ENCODE measurements at regions not wholly inside any gene's neighbourhood (a gene's known extent, or its start where the extent isn't known, plus 50 kb on each side); places are given as distances from the start of the nearest gene placed in this dataset.
"Not testable (repeated sequence)": the region's sequence is repeated elsewhere in the genome, so short reads cannot be mapped to it uniquely, and the experiment has no call there.

DNA sequence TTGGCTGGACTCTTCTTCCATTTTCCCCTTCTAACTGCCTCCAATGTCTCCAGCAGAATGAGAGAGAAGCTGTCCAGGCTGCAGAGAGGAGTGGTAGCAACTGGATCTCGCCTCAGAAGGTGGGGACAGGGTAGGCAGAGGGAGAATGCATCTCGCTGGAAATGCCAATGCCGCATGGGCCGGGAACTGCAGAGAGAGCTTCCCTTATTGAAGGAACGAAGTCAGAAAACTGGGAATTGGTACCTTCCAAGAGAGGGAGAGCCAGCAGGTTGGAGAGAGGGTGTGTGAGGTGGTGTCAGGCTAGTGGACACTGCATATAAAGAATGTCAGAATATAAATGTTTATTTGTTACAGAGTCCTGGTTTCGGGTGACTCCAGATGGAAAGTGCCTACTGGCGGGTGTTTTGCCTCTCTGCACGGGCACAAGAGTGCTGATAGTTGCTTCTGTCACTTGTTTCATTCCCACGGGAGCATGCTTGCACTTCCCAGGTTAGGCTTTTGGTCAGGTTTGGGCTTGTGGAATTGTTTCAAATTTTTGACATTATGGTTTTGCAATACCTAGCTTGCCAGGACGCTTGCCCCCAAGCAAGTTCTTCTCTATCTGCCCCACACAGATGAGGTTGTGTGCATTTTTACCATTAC lies 156.8 kb upstream of the STS start:
- DNase-seq = no peak

DNA sequence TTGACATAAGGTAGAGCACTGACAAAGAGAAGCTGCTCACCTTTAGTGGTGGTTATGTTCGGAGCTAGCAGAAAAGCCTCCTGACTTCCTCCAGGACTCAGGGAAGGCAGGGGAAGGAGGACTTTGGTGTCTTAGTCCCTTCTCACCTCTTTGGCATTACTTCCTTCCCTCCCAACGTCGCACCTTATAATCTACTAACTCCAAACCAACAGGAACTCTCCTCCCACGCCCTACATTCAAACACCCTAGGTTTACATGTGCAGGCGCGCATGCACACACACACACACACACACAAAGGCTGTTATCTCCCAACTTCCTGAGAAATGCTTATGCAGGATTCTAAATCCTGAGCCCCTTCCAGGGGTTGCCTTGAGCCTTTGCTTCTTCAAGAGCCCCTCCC lies 157.7 kb upstream of the STS start:
- DNase-seq = no peak

DNA sequence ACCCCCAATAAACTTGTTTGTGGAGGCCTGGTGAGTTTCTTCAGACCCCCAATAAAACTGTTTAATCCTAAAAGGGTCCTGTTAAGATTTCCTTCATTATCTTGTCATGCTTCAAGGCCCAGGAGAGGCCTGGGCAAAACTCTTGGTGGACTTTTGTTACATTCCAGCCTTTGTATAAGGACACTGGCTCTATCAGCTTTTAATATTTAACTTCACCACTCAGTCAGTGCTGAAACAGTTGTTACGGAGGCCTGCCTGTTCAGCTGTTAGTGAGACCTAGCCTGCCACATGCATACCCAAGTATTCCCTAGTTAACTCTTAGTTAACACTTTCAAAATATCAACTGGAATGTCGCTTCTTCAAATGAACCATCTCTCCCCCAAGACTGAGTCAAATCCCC lies 158.8 kb upstream of the STS start:
- DNase-seq = not testable (repeated sequence)

DNA sequence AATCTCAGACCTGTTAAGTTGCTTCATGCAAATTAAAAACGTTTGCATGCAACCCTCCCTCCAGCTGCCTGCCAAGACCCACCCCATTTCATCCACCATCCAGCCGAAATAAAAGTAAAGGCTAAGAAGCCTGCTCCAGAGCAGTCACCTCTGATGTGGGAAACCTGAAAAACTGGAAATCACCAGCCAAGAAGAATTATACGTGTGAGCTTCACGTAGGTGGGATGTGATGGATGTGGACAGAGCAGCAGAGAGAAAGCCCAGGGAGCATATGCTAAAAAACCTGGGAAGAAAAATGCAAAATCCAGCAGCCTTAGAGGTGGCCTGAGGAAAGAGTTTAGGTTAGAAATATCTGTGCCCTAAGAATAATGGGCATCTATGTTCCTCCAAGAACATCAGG lies 160.6 kb upstream of the STS start:
- DNase-seq = no peak

DNA sequence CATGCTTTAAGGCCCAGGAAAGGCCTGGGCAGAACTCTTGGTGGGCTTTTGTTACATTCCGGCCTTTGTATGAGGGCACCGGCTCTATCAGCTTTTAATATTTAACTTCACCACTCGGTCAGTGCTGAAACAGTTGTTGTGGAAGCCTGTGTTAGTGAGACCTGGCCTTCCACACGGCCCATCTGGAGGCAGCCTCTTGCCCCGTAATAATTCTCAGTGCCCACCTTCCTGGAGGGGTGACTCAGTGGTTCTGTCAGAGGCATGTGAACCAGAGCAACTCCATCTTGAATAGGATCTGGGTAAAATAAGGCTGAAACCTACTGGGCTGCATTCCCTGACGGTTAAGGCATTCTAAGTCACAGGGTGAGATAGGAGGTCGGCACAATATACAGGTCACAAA lies 162.0 kb upstream of the STS start:
- DNase-seq = no peak

DNA sequence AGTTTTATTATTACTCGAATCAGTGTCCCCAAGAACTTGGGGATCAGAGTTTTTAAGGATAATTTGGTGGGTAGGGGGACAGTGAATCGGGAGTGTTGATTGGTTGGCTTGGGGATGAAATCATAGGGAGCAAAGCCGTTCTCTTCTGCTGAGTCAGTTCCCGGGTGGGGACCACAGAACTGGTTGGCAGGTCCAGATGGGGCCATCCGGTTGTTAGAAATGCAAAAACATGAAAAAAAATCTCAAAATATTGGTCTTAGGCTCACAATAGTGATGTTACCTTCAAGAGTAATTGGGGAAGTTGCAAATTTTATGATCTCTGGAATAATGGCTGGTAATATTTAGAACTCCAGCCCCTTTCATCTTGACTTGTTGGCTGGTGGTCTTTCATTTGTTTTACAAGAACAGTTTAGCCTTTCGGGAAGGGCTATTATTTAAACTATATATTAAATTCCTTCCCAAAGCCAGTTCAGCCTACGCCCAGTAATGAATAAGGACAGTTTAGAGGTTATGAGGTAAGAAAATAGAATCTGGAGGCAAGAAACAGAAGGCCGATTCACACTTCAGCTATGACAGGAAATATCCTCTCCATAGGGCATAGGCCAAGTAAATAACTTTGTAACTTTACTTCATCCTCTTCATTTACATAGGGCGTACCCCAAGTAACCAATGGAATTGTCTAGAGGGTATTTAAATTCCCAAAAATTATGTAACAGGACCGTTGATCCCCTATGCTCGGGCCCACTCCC lies 164.1 kb upstream of the STS start:
- no peak for DNase-seq

DNA sequence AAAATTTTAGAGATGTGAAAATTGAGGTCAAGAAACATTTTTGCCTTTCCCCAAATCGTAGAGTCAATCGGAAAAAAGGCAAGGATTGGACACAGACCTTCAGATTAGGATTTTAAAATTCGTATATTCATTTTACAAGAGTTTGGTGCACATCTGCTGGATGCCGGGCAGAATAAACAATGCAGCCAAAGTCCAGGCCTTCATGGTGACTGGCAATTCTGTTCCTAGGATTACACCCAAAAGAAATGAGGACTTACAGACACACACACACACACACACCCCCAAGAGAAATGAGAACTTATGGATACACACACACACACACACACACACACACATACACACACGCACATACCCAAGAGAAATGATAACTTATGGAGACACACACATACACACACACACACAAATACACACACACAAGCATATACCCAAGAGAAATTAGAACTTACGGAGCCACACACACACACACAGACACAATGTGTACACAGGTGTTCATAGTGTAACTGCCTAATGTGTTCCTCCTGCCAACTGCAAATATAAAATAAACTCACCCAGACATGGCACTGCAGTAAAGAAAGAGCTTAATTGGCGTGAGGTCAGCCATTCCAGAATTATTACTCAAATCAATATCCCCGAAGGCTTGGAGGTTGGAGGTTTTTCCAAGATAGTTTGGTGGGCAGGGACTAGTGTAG lies 165.7 kb upstream of the STS start:
- DNase-seq = no peak

DNA sequence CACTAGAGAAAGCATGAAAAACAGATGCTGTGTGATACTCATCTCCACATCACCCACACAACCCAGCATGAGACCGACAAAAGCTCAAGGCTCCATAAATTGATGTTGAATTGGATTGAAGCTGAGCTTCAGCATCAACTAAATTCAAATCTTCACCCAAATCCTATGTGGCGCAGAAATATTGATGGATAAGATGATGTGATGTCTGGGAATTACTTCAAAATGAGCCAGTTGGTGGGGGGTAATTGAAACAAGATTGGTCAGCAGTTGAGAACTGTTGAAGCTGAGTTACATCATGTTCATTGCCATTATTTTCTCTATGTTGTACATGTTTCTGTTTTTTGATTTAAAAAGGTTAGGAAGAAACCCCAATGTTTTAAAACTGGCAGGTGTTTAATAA lies 166.5 kb upstream of the STS start:
- no peak for DNase-seq

DNA sequence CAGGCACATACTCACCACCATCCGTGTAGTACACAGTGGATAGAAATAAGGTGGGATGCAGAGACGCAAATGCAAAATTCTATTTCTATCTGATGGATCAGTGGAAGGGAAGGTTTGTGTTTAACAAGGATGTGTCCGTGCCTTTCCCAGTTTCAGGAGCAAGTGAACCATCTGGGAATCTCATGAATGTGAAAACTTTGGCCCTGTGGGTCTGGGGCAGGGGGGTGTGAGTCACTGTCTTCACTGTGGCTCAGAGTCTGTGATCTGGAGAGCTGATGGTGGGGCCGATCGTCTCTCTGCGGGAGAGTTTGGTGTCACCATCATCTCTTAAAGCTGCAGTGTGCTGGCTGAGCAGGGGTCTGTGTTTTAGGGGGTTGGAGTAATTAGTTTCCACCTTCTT lies 179.3 kb upstream of the STS start:
- DNase-seq = no peak

DNA sequence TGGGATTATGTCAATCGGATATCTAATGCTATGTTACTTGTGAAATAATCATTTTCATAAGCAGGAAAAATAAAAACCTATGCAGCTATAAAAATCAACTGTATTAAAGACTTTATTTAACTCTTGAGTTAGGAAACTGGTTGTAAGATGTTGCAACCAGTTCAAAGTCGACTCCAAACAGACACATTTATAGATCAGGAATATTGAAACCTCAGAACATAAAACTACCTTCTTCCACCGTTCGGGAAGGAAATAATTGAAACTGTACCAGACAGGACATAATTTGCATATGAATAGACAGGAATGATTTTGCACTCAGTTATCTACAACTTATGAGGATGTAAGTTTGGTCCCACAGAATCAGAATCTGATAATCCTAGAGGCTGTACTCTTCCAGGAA lies 181.8 kb upstream of the STS start:
- DNase-seq = no peak

DNA sequence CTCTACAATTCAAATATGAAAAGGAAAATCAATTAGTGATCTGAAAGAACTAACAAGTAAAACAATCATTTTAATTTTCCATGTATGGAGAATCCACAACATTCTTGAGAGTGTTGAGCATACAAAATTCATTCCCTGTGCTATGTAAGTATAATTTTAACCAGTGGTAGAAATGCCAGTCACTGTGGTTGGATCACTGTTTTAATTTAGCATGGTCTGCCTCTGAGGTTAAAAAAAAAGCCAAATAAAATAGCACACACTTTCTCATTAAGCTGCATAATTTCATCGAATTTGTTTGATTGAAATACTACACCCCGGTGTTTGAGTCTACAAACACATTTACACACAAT lies 185.5 kb upstream of the STS start:
- no peak for DNase-seq

DNA sequence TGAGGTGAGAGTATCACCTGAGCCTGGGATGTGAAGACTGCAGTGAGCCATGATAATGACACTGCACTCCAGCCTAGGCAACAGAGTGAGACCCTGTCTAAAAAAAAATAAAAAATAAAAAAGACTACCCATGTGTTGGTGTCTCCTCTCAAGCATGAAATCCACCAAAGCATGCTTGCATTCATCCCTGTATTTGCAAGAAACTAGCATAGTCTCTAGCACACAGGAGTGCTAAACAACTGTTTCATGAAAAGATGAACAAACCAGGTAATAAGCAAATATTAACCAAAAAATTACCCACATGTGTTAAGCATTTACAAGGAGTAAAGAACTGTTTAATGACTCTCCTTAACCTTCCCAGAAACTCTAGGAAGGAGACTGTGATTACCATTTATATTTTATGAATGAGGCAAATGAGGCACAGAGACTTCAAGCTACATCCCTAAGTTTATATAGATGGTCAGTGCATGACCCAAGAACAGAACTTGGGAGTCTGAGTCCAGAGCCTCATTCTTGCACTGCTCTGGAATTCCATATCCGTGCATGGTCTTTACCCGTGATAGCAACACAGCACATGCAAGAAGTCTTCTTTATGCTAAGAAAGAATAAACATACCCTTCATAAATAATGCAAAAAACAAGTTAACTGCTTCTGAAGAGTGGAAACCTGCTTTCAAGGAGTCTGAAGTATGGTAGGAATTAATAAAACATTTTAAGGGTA lies 186.1 kb upstream of the STS start:
- no peak for DNase-seq

DNA sequence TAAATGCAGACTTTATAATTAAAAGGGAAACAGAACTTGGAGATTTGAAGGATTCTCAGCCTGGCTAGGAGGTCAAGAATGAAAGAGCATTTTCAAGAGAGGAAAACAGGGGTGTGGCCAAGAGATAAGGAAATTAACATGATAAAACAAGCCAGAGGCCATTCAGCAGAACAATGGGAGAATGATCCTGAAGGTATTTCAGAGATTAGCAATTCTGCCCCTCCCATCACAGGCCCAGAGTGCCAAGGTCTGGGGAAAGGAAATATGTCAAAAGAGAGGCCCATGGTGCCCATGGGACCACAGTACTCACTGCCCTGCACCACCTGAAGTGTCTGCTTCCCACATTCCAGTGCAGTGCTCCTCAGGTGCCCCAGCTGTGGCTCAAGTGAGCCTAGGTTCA lies 188.5 kb upstream of the STS start:
- DNase-seq = no peak

DNA sequence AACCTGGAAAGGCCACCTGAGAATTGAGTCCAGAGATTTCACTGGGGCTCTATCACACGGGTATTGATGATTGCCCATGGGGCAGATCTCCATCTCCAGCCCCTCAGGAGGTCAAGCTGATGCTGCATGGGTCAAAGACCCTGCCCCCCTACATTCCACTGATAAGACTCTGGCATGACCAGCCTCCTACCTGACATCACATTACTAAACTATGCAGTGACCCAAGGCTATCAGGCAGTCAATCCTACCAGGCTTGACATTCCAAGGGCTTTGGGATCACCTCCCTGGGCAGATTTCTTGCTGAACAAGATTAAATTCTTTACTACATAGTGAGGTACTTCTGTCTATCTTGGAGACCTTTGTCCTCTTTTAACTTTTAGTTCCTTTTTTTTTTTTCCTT lies 192.7 kb upstream of the STS start:
- no peak for DNase-seq

DNA sequence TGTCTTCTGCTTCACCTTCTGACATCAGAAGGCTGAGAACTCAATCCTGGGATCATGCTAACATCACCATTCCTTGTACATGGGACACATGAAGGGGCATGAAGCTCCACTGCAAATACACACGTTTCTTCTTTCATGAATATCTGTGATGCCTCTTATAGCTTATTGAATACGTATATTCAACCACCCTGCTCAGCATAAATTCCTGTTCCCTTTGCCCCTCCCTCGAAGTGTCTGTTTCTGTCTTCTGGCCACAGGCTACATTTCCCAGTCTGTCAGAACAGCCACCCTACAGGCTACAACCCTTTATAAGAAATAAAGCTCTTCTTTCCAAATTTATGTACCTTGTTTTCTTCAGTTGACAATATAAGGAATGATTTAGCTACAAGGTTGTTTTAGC lies 201.3 kb upstream of the STS start:
- no peak for DNase-seq

DNA sequence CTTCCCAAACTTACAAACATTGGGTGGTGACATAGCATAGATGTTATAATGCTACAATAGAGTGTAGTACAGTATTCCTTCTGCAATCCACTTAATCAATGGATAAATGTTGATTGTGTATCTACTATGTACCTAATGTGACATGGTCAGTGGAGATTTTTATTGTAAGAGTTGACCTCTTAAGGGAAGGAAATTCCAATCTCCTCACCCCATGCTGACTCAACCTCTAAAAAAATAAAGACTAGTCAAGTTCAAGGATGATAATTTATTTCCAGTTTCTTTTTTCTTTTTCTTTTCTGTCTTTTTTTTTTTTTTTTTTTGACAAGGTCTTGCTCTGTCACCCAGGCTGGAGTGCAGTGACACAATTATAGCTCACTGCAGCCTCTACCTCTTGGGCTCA lies 206.5 kb upstream of the STS start:
- no peak for DNase-seq

DNA sequence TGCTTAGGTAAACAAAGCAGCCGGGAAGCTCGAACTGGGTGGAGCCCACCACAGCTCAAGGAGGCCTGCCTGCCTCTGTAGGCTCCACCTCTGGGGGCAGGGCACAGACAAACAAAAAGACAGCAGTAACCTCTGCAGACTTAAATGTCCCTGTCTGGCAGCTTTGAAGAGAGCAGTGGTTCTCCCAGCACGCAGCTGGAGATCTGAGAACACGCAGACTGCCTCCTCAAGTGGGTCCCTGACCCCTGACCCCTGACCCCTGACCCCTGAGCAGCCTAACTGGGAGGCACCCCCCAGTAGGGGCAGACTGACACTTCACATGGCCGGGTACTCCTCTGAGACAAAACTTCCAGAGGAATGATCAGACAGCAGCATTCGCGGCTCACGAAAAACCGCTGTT lies 214.6 kb upstream of the STS start:
- DNase-seq = not testable (repeated sequence)

DNA sequence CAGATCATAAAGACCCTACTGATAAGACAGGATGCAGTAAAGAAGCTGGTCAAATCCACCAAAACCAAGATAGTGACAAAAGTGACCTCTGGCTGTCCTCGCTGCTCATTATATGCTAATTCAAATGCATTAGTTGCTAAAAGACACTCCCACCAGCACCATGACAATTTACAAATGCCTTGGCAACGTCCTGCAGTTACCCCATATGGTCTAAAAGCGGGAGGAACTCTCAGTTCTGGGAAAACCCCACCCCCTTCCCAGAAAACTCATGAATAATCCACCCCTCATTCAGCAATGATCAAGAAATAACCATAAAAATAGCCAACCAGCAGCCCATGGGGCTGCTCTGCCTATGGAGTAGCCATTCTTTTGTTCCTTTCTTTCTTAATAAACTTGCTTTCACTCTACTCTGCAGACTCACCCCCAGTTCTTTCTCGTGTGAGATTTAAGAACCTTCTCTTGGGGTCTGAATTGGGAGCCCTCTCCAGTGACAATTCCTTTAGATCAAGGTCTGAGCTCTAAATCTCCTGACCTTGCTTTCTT lies 217.1 kb upstream of the STS start:
- no peak for DNase-seq

DNA sequence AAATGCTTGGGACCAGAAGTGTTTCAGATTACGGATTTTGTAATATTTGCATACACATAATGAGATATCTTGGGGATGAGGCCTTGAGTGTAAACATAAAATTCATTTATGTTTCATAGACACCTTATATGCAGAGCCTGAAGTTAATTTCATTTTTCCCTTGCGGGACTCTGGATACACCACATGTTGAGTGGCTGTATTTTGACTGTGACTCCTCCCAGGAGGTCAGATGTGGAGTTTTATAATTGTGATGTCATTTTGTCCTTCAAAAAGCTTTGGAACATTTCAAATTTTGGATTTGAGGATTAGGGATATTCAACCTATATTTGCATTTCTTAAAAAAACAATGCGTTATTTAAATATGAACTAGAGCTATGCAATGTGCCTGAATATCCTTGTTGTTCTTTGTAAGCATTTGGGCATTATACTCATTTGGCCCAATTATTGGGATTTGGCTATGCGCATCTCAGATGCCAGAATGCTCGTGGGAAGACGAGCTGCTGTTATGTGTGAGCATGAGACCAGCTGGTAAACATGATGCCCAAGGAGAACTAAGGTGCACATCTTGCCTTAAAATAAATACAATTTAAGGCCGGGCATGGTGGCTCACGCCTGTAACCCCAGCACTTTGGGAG lies 223.0 kb upstream of the STS start:
- no peak for DNase-seq

DNA sequence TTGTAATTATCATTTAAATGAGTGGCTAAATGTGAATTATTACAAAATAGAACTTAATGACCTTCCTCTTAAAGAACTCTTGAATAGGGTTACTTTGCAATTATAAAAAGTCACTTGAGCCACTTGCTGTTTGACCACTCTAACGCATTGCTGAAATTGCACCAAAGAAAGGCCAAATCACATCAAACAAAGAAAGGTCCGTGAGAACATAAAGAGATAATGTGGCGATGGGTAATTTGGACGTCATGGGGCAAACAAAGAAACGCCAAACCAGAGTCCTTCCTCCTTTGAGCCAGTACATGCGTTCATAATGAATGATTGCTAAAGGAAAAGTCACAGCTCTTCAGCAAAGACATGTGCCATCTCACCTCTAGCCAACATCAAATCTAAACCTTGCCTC lies 229.8 kb upstream of the STS start:
- no peak for DNase-seq

DNA sequence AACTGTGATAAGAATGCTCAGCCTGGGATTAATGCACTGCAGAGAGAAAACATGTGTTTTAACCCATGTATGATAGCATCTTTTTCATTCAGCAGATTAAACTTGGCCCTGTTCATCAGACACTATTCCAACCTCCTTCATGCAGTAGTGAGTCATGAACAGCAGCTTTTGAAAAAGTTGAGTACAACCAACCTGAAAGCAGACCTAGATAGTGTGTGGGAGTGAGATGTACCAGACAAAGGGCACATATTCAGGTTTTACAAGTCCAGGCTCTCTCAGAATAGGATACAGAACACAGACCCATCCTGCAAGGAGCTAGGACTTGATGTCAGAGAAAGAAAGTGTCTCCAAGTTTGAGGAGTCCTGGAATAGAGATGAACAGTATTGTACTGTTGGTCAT lies 237.3 kb upstream of the STS start:
- no peak for DNase-seq

DNA sequence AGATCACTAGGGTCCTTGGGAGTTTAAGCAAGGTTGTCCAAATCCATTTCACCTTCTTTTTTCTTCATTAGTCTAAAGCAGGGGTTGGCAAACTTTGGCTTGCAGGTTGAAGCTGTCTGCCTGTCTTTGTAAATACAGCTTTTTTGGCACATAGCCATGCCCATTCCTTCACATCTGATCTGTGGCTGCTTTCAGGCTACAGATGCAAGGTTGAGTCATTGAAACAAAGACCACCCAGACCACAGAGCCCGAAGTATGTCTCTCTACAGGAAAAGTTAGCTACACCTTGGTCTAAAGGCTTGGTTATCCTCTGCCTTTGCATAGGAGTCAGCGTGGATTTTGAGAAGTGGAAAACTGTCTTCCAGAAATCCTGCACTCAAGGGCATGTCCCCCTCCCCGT lies 238.1 kb upstream of the STS start:
- no peak for DNase-seq

DNA sequence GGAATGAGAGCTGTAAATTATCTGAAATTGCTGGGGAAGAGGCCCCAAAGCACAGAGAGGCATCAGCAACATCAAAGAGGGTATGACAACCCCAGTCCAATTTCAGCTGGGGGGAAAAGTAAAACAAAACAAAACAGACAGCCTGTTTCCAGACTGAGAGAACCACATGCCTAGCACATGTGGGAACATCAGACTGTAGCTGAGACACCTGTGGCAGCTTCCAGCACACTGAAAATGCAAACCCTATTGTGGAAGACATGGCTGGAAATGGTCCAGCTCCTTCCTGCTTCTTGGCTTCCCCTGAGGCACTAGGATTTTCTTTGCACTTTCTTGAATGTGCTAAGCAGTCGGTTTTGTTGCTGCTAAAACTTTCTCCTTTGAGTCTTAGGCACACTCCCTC lies 240.9 kb upstream of the STS start:
- no peak for DNase-seq

Measured in NCI-H345 (cell line).